ENCODE measurements at regions not wholly inside any gene's neighbourhood (a gene's known extent, or its start where the extent isn't known, plus 50 kb on each side); places are given as distances from the start of the nearest gene placed in this dataset.
A peak's percentile ranks its signal among the peaks of the same experiment; 100 is the strongest.

DNA sequence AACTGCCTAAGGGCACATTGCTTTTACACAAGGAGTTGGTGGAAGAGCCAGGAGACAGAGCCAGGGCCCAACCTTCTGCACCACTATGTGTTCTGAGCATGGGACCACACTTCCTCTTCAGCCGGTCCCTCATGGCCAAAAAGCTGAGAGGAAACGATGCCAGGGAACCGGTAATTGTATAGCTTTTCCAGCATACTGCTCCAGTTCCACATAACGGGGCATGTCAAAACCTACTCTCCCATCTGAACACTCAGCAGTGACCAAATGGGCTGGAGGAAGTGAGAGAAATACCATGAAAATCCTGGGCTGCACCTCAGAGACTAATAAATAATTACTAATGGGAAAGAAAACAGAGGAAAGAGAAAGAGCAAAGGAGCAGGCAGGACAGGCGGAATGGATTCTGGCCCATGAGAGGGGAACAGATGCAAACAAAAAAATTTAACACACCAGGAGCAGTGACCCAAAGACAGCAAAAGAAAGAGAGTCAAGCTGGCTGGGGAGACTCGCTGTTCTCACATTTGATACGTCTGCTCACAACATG lies 52.0 kb upstream of the BMP2 start:
- Histone ChIP-seq H3K9ac (ENCODE audit: low read length) (no peak overlapping the region), H3K9me3 (ENCODE audit: control insufficient read depth, low read length) (no peaks in the 10 kb centered on the region), H3K36me3 (ENCODE audit: control insufficient read depth, insufficient read depth, low read length) (no peaks in the 10 kb centered on the region), H3K27me3 (ENCODE audit: control insufficient read depth, insufficient read depth, low read length) (no peaks in the 10 kb centered on the region), H3K4me1 (ENCODE audit: control insufficient read depth, insufficient read depth, low read length) (peaks cover 48% of the 10 kb centered on the region), H3K4me3 (ENCODE audit: low read length) (no peak overlapping the region)

DNA sequence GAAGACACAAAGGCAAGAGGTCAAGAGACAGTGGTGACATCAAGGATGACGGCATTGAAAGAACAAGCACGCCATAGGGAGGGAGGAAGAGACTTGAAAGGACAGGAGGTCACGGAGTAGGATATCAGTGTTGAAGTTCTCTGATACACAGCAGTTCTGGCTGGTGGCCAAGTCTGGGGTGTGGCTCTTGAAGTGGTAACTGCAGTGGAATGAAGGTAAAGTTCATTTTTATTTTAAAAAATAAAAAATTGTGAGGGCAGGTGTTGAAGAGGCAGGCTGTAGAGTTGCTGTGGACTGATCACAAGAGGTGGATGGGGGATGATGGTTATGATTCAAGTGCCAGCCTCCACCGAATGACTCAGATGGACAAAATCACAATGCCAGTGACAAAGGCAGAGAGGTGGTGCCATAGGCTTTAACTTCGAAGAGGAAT lies 53.2 kb upstream of the BMP2 start:
- no peaks in the 10 kb centered on the region for H3K9me3 ChIP-seq (ENCODE audit: control insufficient read depth, low read length)
- no peak overlapping the region for H3K9ac ChIP-seq (ENCODE audit: low read length)
- no peak overlapping the region for H3K4me3 ChIP-seq (ENCODE audit: low read length)
- no peaks in the 10 kb centered on the region for H3K36me3 ChIP-seq (ENCODE audit: control insufficient read depth, insufficient read depth, low read length)
- H3K4me1 ChIP-seq (ENCODE audit: control insufficient read depth, insufficient read depth, low read length), result peaks cover 60% of the 10 kb centered on the region
- H3K27me3 ChIP-seq (ENCODE audit: control insufficient read depth, insufficient read depth, low read length), result no peaks in the 10 kb centered on the region

DNA sequence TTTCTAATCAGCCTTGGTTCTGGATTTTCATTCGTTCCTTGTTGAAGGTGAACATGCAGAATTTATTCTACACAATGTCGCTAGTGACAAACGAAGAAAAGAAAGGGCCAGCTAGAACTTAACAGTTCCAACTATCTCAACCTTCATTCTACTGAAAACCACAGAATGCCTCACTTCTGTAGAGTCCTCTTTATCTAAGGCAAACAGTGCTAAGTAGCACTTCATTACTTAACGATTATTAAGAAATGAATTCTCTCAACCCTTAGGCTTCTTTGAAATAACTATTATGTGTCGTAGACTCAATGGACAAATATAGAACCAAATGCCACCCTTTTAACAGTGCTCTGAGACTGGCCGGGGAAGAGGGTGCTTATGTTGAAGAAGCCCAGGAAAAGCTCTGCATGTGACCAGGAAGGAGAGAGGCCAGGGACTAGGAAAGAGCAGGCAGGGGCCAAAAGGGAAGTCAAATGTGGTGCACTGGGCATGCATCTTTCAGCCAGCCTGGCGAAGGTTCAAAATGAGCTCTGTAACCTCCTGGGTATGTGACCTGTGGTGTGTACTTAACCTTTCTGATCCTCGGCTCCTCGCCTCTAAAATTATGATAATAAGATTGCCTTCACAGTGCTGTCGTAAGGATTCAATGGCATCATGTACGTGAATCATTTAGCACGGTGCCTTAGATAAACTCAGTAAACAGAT lies 55.4 kb upstream of the BMP2 start:
- Histone ChIP-seq H3K9me3 (ENCODE audit: control insufficient read depth, low read length) (no peaks in the 10 kb centered on the region), H3K4me3 (ENCODE audit: low read length) (no peak overlapping the region), H3K9ac (ENCODE audit: low read length) (no peak overlapping the region), H3K27me3 (ENCODE audit: control insufficient read depth, insufficient read depth, low read length) (no peaks in the 10 kb centered on the region), H3K4me1 (ENCODE audit: control insufficient read depth, insufficient read depth, low read length) (peaks cover 66% of the 10 kb centered on the region), H3K36me3 (ENCODE audit: control insufficient read depth, insufficient read depth, low read length) (no peaks in the 10 kb centered on the region)

DNA sequence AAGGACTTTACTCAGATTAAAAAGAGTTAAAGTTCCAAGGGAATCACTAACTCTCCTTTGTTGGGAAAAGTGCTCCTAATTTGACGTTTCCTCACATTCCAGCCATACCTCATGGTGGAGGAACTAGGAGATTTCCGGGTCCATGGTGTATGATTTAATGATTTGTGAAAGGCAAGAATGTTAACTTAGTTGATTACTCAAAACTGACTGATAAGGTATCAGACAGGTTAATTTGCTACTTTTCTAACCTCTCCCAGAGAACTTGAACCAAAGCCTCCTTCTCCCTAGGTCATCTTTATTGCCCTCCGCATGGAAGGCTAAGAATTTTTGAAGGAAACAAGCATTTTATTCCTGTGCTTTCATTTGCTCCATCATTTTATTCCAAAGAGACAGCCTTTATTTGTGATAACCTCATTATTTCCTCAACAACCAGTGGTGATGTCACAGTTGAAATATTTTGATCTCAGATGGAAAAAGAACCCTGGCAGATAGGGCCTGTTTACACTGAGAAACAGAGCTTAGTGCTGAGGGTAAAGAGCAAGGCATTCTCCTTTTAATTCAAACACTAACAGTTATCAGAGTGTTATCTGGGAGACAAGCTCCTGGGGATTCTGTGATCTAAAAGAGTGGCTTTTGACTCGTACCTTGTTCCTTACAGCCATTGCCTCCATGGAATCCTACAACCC lies 57.4 kb upstream of the BMP2 start:
- H3K4me3 ChIP-seq (ENCODE audit: low read length), result no peak overlapping the region
- peaks cover 87% of the 10 kb centered on the region for H3K4me1 ChIP-seq (ENCODE audit: control insufficient read depth, insufficient read depth, low read length)
- peak overlapping the region; percentile 5 for H3K9ac ChIP-seq (ENCODE audit: low read length)
- H3K27me3 ChIP-seq (ENCODE audit: control insufficient read depth, insufficient read depth, low read length), result no peaks in the 10 kb centered on the region
- no peaks in the 10 kb centered on the region for H3K9me3 ChIP-seq (ENCODE audit: control insufficient read depth, low read length)
- no peaks in the 10 kb centered on the region for H3K36me3 ChIP-seq (ENCODE audit: control insufficient read depth, insufficient read depth, low read length)

DNA sequence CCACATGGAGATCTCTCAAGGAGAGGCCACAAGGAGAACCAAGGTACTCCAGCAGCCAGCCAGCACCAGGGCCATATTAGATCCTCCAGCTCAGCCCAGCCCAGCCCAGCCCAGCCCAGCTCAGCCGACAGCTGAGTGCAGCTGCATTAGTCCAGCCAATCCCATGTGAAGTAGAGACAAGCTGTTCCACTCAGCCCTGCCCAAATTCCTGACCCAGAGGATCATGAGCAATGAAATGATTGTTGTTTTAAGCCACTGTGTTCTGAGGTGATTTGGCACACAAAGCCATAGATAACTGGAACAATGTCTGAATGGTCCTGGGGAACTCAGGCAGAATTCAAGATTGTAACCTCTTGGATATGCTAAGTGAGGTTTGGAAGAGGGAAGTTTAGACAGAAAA lies 59.5 kb upstream of the BMP2 start:
- Histone ChIP-seq H3K9me3 (ENCODE audit: control insufficient read depth, low read length) (no peaks in the 10 kb centered on the region), H3K4me1 (ENCODE audit: control insufficient read depth, insufficient read depth, low read length) (peaks cover 88% of the 10 kb centered on the region), H3K27me3 (ENCODE audit: control insufficient read depth, insufficient read depth, low read length) (no peaks in the 10 kb centered on the region), H3K9ac (ENCODE audit: low read length) (peak overlapping the region; percentile 52), H3K4me3 (ENCODE audit: low read length) (no peak overlapping the region), H3K36me3 (ENCODE audit: control insufficient read depth, insufficient read depth, low read length) (no peaks in the 10 kb centered on the region)

DNA sequence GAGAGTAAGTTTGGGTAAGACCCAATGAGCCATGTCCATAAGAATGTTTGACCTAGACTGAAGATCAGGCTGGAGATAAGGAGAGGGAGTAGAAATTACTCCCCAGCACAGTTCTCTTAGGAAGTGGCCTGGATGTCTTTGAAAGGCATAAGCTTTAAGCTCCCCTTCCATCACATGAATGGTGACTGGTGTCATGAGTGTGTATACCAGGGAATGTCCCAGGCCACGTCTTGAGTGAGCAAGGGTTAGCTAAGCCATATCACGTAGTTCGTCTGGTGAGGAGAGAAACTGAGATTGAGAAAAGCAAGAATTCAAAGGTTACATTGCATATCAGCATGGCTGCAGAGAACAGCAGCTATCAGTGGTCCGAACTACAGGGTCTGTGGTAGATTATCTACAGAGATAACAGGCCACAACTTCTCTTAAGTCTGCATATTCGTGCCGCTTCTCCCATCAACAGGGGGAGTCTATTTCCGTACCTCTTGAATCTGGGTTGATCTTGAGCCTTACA lies 60.1 kb upstream of the BMP2 start:
- no peak overlapping the region for H3K4me3 ChIP-seq (ENCODE audit: low read length)
- no peaks in the 10 kb centered on the region for H3K9me3 ChIP-seq (ENCODE audit: control insufficient read depth, low read length)
- no peaks in the 10 kb centered on the region for H3K27me3 ChIP-seq (ENCODE audit: control insufficient read depth, insufficient read depth, low read length)
- peaks cover 92% of the 10 kb centered on the region for H3K4me1 ChIP-seq (ENCODE audit: control insufficient read depth, insufficient read depth, low read length)
- no peaks in the 10 kb centered on the region for H3K36me3 ChIP-seq (ENCODE audit: control insufficient read depth, insufficient read depth, low read length)
- peak overlapping the region; percentile 9 for H3K9ac ChIP-seq (ENCODE audit: low read length)

DNA sequence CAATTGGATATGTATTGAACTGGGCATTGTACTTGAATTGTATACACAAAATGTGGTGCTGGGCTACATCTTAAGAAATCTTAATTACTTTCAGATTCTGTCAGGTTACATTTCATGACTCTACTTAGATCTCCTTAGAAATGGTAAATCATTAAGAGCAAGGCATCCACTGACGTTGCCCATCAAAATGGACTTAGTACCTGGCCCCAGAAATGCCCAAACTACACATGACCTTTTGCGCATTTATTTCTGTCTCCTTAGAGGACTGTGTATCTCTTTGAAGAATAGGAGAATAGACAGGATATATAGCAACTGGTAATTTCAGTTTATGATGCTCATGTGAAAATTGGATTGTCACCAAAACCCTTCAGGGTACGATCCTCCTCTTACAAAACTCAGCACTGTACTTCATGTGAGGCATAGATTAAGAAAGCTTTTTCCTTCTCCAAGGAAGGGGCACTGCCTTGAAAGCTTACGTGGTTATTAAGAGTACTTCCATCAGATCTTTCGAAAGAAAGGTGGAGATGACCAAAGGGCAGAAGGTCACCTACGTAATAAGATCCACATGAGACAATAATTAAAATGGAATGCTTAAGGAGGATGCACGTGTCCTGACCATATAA lies 61.4 kb upstream of the BMP2 start:
- Histone ChIP-seq H3K27me3 (ENCODE audit: control insufficient read depth, insufficient read depth, low read length) (no peaks in the 10 kb centered on the region), H3K9ac (ENCODE audit: low read length) (no peak overlapping the region), H3K4me1 (ENCODE audit: control insufficient read depth, insufficient read depth, low read length) (peaks cover 94% of the 10 kb centered on the region), H3K9me3 (ENCODE audit: control insufficient read depth, low read length) (no peaks in the 10 kb centered on the region), H3K4me3 (ENCODE audit: low read length) (no peak overlapping the region), H3K36me3 (ENCODE audit: control insufficient read depth, insufficient read depth, low read length) (no peaks in the 10 kb centered on the region)

DNA sequence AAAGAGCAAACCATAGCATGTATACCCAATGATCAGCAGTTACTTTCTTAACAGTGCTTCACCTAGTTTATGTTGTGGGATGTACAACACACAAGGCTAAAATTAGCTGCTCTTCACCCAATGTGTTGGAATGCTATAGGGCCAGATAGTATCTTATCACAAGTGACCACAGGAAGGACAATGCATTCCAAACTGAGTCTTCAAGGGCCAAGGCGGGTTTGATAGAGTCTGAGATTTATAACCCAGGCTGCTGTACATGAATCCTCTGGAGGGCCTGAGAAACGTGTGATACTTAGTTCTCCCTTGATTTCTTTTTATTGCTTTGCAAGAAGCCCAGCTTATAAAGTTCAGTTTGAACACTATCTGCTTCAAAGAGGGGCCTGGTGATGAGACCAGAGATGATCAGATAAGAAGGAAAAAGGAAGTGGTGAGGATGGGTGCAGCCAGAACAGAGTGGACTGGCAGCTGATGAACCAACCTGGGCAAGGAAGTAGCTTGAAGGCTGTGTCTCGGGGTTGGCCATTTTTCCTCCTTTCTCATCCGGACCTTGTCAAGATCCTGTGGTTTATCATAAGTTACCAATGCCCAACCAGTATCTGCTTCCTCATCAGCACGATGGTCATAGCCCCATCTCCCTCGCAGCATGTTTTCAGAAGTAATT lies 62.2 kb upstream of the BMP2 start:
- Histone ChIP-seq H3K4me1 (ENCODE audit: control insufficient read depth, insufficient read depth, low read length) (peaks cover 90% of the 10 kb centered on the region), H3K36me3 (ENCODE audit: control insufficient read depth, insufficient read depth, low read length) (no peaks in the 10 kb centered on the region), H3K27me3 (ENCODE audit: control insufficient read depth, insufficient read depth, low read length) (no peaks in the 10 kb centered on the region), H3K9ac (ENCODE audit: low read length) (no peak overlapping the region), H3K4me3 (ENCODE audit: low read length) (no peak overlapping the region), H3K9me3 (ENCODE audit: control insufficient read depth, low read length) (no peaks in the 10 kb centered on the region)

DNA sequence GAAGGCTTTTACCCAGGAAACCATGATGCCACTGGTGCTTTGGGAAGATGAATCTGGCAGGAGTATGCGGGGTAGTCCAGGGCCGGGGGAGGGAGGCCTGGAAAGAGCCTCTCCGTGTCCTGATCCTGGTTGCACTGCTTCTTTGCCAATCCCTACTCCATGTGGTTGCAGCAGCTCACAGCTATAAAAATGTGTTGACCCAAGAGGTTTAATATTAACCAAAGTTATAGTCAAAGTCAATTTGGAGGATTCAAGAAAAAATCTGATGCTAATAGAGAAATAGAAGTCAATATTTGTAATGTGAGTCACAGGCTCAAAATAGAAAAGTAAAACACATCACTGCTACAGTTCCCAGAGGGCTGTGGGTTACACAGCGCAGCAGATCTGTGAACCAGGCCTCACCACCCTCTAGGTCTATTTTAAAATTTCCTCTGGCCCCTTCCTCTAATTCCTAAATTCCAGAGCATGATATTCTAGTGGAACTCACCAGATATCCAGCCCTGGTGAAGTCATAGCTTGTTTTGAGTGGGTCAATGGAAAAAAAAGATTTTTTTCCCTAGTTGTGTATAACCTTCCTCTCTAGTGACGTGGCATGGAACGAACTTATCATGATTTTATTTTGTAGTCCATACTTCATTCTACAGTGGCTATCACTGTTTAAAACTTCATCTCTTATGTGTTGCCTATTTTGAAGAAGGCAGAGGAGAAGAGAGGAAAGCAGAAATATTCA lies 63.2 kb upstream of the BMP2 start:
- H3K9me3 ChIP-seq (ENCODE audit: control insufficient read depth, low read length), result no peaks in the 10 kb centered on the region
- no peak overlapping the region for H3K4me3 ChIP-seq (ENCODE audit: low read length)
- H3K36me3 ChIP-seq (ENCODE audit: control insufficient read depth, insufficient read depth, low read length), result no peaks in the 10 kb centered on the region
- H3K4me1 ChIP-seq (ENCODE audit: control insufficient read depth, insufficient read depth, low read length), result peaks cover 87% of the 10 kb centered on the region
- H3K27me3 ChIP-seq (ENCODE audit: control insufficient read depth, insufficient read depth, low read length), result no peaks in the 10 kb centered on the region
- peak overlapping the region; percentile 40 for H3K9ac ChIP-seq (ENCODE audit: low read length)

- H3K4me1 ChIP-seq (ENCODE audit: control insufficient read depth, insufficient read depth, low read length), result peaks cover 82% of the 10 kb centered on the region
- no peaks in the 10 kb centered on the region for H3K27me3 ChIP-seq (ENCODE audit: control insufficient read depth, insufficient read depth, low read length)
- H3K9me3 ChIP-seq (ENCODE audit: control insufficient read depth, low read length), result no peaks in the 10 kb centered on the region
- no peak overlapping the region for H3K4me3 ChIP-seq (ENCODE audit: low read length)
- no peaks in the 10 kb centered on the region for H3K36me3 ChIP-seq (ENCODE audit: control insufficient read depth, insufficient read depth, low read length)
- peak overlapping the region; percentile 40 for H3K9ac ChIP-seq (ENCODE audit: low read length)
Observed at GRCh38 chr20:6703656-6704055, 63.8 kb upstream of the BMP2 start.

GRCh38 chr20:6703047-6703446 lies 64.4 kb upstream of the BMP2 start:
- peak overlapping the region; percentile 40 for H3K9ac ChIP-seq (ENCODE audit: low read length)
- no peak overlapping the region for H3K4me3 ChIP-seq (ENCODE audit: low read length)
- peaks cover 82% of the 10 kb centered on the region for H3K4me1 ChIP-seq (ENCODE audit: control insufficient read depth, insufficient read depth, low read length)
- H3K36me3 ChIP-seq (ENCODE audit: control insufficient read depth, insufficient read depth, low read length), result no peaks in the 10 kb centered on the region
- H3K9me3 ChIP-seq (ENCODE audit: control insufficient read depth, low read length), result no peaks in the 10 kb centered on the region
- H3K27me3 ChIP-seq (ENCODE audit: control insufficient read depth, insufficient read depth, low read length), result no peaks in the 10 kb centered on the region

All from mucosa of stomach (tissue), 1 donor.